HG02973 (cell line): ENCODE measurements at regions not wholly inside any gene's neighbourhood (a gene's known extent, or its start where the extent isn't known, plus 50 kb on each side); places are given as distances from the start of the nearest gene placed in this dataset.
"Not testable (repeated sequence)": the region's sequence is repeated elsewhere in the genome, so short reads cannot be mapped to it uniquely, and the experiment has no call there.

ENCODE experiments used
- ATAC-seq: cut with Tn5 transposase; IDR thresholded peaks from one replicate; pipeline ENCODE4 v1.9.1; 2021; ENCODE audit warnings: moderate library complexity; ENCODE audit not compliant: unreplicated experiment

- ATAC-seq, result no peak
Measured at GRCh38 chr3:40877631-40878463, 321.5 kb upstream of the CTNNB1 start.

GRCh38 chr3:40878464-40878905 is 320.8 kb upstream of the CTNNB1 start:
- no peak for ATAC-seq

GRCh38 chr3:40885430-40885829 is 313.9 kb upstream of the CTNNB1 start:
- ATAC-seq, result no peak

GRCh38 chr3:40886660-40887425 is 312.5 kb upstream of the CTNNB1 start:
- ATAC-seq, result no peak

GRCh38 chr3:40891186-40891585 is 308.1 kb upstream of the CTNNB1 start:
- ATAC-seq, result no peak

- ATAC-seq, result no peak
Measured at GRCh38 chr3:40895109-40895508, 304.2 kb upstream of the CTNNB1 start.

GRCh38 chr3:40899286-40899712 is 300.0 kb upstream of the CTNNB1 start:
- no peak for ATAC-seq

GRCh38 chr3:40901298-40901697 is 298.0 kb upstream of the CTNNB1 start:
- ATAC-seq, result no peak

- no peak for ATAC-seq
Measured at GRCh38 chr3:40901796-40902195, 297.5 kb upstream of the CTNNB1 start.

GRCh38 chr3:40907907-40908465 is 291.3 kb upstream of the CTNNB1 start:
- ATAC-seq, result not testable (repeated sequence)

GRCh38 chr3:40908612-40909011 is 290.7 kb upstream of the CTNNB1 start:
- no peak for ATAC-seq

GRCh38 chr3:40911264-40911663 is 288.0 kb upstream of the CTNNB1 start:
- no peak for ATAC-seq

GRCh38 chr3:40911928-40912327 is 287.4 kb upstream of the CTNNB1 start:
- peak; percentile 54 for ATAC-seq

GRCh38 chr3:40912461-40912860 is 286.8 kb upstream of the CTNNB1 start:
- no peak for ATAC-seq

GRCh38 chr3:40913192-40913591 is 286.1 kb upstream of the CTNNB1 start:
- no peak for ATAC-seq

- ATAC-seq, result no peak
Measured at GRCh38 chr3:40913641-40914040, 285.7 kb upstream of the CTNNB1 start.

- no peak for ATAC-seq
Measured at GRCh38 chr3:40914475-40914874, 284.8 kb upstream of the CTNNB1 start.

GRCh38 chr3:40915346-40915865 is 283.9 kb upstream of the CTNNB1 start:
- no peak for ATAC-seq

- ATAC-seq, result no peak
Measured at GRCh38 chr3:40920041-40920440, 279.3 kb upstream of the CTNNB1 start.

- no peak for ATAC-seq
Measured at GRCh38 chr3:40921251-40921650, 278.1 kb upstream of the CTNNB1 start.

GRCh38 chr3:40923143-40923542 is 276.2 kb upstream of the CTNNB1 start:
- ATAC-seq, result no peak
